Cardiac muscle cell (in vitro differentiated cells and primary cell): ENCODE measurements at regions not wholly inside any gene's neighbourhood (a gene's known extent, or its start where the extent isn't known, plus 50 kb on each side); places are given as distances from the start of the nearest gene placed in this dataset.

Experiments used
- DNase-seq, 2 donors: peaks; one replicate each; pipeline versions ENCODE4 v3.0.0 to v3.0.0-alpha.2; 2010 to 2017; ENCODE audit warnings: low read depth in 1 of 2, low spot score in 1 of 2
- H3K27ac ChIP-seq: fragments of 200-600 bp; sonication (generic); 2 replicates; pipeline ENCODE4 v1.5.1; 2016
- H3K27me3 ChIP-seq: fragments of 200-600 bp; sonication (generic); 2 replicates; pipeline ENCODE4 v1.6.0; 2016; ENCODE audit warnings: control low read depth
- H3K36me3 ChIP-seq: fragments of 200-600 bp; sonication (generic); 2 replicates; pipeline ENCODE4 v1.5.1; 2016; ENCODE audit warnings: control low read depth
- H3K4me1 ChIP-seq: fragments of 200-600 bp; sonication (generic); 2 replicates; pipeline ENCODE4 v1.8.1; 2017; ENCODE audit warnings: low read depth, mild to moderate bottlenecking, mixed run types
- H3K4me3 ChIP-seq: fragments of 200-600 bp; sonication (generic); 2 replicates; pipeline ENCODE4 v1.5.1; 2016; ENCODE audit warnings: mild to moderate bottlenecking
- H3K9me3 ChIP-seq: fragments of 200-600 bp; sonication (generic); 2 replicates; pipeline ENCODE4 v1.5.1; 2017; ENCODE audit warnings: low read depth, mild to moderate bottlenecking, control low read depth
- CTCF ChIP-seq: IDR thresholded peaks from 2 replicates; pipeline ENCODE4 v1.5.1; 2012; ENCODE audit warnings: low read depth, mild to moderate bottlenecking, low read length

DNA sequence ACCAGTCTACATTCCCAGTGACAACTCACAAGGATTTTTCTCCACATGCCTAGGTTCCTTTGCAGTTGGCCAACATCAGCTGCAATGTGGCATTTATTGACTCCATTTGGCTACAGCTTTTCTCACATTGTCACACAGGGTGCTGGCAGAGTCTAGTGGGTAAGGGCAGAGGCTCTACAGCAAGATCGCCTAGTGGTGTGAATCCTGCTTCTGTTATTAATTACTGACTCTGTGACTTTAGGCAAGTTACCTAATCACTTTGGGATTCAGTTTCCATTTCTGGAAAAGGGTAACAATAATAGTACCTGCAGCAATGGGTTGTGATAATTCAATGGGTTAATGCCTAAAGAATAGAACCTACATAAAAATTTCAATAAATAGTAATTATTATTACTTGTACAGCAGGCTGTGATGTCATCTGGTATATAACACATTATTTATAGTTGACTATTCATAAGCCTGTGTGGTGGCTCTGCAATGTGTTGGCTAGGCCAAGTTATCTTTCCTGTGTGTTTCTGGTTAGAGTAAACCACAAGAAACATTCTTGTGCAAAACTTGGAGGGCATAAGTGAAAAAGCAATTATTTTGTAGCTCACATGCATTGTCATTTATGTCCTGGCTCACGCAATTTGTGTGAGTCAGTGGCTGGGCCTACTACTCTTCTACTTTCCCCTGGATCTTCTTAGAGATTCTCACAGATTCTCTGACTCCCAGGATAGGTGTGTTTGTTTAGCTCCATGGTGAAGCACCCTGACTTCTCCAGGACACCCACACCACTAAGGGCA, 59.5 kb downstream of the PTGS2 start:
- Histone ChIP-seq H3K36me3 (no peaks in the 10 kb centered on the region), H3K9me3 (no peaks in the 10 kb centered on the region), H3K4me1 (no peaks in the 10 kb centered on the region), H3K4me3 (no peak overlapping the region), H3K27me3 (no peaks in the 10 kb centered on the region), H3K27ac (no peak overlapping the region)
- TF ChIP-seq CTCF, result no peak
- DNase-seq, result peak in 1 of 2 donors; percentile 94

- Histone ChIP-seq H3K9me3 (no peaks in the 10 kb centered on the region), H3K4me3 (no peak overlapping the region), H3K27ac (no peak overlapping the region), H3K4me1 (no peaks in the 10 kb centered on the region), H3K27me3 (no peaks in the 10 kb centered on the region), H3K36me3 (no peaks in the 10 kb centered on the region)
- no peak for TF ChIP-seq CTCF
- peak in 1 of 2 donors; percentile 81 for DNase-seq
These were observed 61.6 kb downstream of the PTGS2 start for GRCh38 chr1:186618401-186619170.

DNA sequence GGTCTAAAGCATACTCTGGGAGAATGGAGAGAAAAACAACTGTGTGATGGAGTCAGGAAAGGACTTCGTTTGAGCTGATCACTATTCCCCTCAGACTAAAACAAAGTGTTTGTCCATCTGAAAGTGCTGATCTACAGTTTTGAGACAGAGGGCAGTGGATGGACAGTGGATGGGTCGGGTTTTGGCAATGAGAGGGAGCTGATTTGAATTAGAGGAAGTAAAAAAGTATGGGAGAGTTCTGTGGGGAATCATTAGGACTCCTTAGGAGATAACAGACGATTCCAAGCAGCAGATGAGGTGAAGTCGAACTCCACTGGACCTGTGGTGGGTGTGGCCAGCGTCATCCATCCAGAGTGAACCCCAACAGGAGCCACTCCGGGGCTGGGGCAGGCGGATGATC, 62.3 kb downstream of the PTGS2 start:
- Histone ChIP-seq H3K4me3 (no peak overlapping the region), H3K27me3 (no peaks in the 10 kb centered on the region), H3K36me3 (no peaks in the 10 kb centered on the region), H3K27ac (no peak overlapping the region), H3K4me1 (no peaks in the 10 kb centered on the region), H3K9me3 (no peaks in the 10 kb centered on the region)
- TF ChIP-seq CTCF, result peak; percentile 7
- DNase-seq, result peak in 1 of 2 donors; percentile 18

- no peaks in the 10 kb centered on the region for H3K27me3 ChIP-seq
- no peaks in the 10 kb centered on the region for H3K36me3 ChIP-seq
- H3K4me1 ChIP-seq, result no peaks in the 10 kb centered on the region
- no peaks in the 10 kb centered on the region for H3K9me3 ChIP-seq
- no peak for TF ChIP-seq CTCF
- H3K4me3 ChIP-seq, result no peak overlapping the region
- H3K27ac ChIP-seq, result no peak overlapping the region
- no peak for DNase-seq
These were observed 63.7 kb downstream of the PTGS2 start for GRCh38 chr1:186616511-186616910.

GRCh38 chr1:186615332-186615731, 64.9 kb downstream of the PTGS2 start:
- no peaks in the 10 kb centered on the region for H3K36me3 ChIP-seq
- no peak for DNase-seq
- no peaks in the 10 kb centered on the region for H3K4me1 ChIP-seq
- no peak overlapping the region for H3K27ac ChIP-seq
- no peak overlapping the region for H3K4me3 ChIP-seq
- H3K9me3 ChIP-seq, result no peaks in the 10 kb centered on the region
- no peaks in the 10 kb centered on the region for H3K27me3 ChIP-seq
- TF ChIP-seq CTCF, result no peak
